Fibroblast of upper back skin (primary cell): ENCODE measurements at regions not wholly inside any gene's neighbourhood (a gene's known extent, or its start where the extent isn't known, plus 50 kb on each side); places are given as distances from the start of the nearest gene placed in this dataset.

Experiments used
- DNase-seq: peaks from one replicate; pipeline ENCODE4 v3.0.0-alpha.2; 2013

DNA sequence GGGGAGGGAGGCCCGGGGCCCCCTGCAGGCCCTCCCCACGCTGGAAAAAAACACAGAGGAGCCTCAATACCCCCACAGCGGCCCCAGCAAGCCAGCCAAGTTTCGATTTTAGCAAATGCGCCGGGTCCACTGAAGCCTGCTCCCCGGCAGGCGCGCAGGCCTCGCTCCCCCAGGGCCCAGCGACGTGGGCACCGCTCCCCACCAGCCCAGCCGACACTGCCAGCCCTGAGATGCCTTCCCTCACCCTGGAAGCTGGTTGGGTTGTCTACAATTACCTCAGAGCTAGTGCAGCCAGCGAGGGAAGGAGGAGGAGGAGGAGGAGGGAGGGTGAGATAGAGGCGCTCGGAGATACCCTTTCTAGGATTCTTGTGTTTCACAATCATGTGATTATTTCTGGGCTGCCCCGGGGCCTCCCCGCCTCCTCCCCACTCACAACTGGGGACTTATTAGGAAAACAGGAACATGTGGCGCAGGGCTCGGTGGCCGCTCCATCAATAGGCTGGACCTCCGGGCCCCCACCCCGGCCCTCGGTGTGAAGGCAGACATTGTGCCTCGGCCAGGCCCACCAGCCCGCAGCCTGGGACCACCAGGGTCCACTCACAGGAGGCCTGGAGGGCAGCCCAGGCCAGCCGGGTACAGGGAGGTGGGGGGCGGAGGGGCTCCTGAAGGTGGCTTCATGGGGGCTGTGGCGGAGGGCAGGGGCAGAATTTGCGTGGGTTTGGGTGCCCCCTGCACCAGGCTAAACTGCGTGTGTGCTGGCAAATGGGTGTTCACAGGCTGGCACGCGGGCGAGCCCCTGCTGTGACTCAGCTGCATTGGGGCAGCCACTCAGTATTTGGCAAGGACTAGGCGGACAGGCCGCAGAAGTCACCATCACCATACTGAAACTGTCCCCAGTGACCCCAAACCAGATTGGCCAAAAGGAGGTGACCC, 109.9 kb downstream of the NCOR2 start:
- DNase-seq, result no peak

DNA sequence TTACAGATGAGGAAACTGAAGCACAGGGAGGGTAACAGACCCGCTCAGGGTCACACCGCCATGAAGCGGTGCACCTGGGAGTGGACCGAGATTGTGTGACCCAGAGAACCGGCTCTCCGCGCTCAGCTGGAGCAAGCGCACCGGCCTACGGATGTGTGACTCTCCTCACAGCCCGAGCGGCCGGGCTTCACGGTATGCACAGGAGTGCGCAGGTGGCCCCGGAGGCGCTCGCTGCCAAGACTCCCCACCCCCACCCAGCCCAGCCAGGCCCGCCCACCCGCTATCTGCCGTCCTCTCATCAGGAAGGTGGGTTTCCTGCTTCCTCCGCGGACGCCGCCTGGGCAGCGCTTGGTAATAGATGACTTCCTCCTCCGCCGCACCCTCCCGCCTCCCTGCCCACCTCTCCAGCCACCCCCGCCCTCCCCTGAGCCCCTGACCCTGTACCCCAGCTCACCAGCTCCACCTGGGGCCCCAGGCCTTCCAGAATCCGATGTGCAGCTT, 110.7 kb downstream of the NCOR2 start:
- DNase-seq, result no peak

DNA sequence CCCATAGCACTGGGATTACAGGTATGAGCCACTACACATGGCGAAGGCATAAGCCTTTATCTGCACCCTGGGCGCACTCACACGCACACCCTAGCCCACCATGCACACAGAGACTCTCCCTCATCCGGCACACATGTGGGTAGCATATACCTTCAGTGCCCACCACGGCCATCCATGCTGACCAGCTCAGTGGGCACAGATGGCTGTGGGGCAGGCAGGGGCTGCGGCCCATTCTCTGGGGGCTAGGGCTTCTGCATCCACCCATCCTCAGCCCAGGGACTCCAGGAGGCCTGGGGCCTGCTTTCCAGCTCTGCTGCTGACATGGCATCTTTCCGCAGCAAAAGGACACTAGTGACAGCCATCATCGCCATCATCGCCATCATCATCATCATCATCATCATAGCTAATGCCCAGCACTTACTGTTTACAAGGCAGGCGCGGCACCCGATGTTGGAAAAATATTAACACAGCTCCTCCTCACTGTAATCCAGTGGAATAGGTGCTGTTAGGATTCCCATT, 111.2 kb downstream of the NCOR2 start:
- no peak for DNase-seq

DNA sequence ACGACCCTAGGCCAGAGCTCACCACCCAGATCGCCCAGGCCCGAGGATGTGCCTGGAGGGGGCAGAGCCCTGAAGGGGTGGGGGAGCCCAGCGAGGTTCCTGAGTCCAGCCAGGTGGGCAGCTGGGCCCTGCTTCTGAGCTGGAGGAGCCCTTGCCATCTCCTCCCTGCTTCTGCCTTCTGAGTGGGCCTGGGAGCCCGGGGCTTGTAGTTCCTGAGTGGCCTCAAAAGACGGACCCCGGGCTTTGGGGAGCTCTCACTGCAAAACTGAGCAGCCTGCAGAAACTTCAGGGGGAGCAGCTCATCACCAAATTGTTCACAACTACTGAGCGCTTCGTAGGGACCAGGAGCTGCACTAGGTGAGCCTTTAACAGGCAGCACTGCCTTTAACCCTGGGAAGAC, 112.1 kb downstream of the NCOR2 start:
- DNase-seq, result no peak

DNA sequence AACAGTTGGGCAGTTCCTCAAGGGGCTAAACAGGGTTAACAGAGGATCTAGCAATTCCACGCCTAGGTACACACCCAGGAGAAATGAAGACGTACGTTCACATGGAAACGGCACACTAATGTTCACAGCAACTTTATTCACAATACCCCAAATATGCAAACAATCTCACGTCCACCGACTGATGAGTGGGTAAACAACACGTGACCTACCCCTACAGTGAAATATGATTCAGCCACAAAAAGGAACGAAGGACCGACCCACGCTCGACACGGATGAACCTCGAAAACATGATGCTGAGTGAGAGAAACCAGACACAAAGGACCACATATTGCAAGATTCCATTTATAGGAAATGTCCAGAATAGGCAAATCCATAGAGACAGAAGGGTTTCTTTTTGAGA, 112.7 kb downstream of the NCOR2 start:
- DNase-seq, result peak; percentile 32

DNA sequence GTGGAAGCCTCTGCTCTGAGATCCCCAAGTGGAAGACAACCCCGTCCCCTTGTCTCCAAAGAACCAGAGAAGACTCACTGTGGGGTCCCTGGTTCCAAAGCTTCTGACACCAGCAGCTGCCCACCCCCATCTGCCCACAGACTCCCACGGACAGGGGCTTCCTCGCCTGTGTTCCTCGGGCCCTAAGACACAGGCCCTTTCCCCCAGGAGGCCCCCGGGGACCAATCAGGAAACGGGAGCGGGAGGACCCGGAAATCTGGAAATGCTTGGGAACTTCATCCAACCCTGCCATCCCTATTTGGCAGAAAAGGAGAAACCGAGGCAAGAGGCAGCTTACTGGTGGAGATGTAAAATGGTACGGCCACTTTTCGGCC, 113.1 kb downstream of the NCOR2 start:
- DNase-seq, result no peak

DNA sequence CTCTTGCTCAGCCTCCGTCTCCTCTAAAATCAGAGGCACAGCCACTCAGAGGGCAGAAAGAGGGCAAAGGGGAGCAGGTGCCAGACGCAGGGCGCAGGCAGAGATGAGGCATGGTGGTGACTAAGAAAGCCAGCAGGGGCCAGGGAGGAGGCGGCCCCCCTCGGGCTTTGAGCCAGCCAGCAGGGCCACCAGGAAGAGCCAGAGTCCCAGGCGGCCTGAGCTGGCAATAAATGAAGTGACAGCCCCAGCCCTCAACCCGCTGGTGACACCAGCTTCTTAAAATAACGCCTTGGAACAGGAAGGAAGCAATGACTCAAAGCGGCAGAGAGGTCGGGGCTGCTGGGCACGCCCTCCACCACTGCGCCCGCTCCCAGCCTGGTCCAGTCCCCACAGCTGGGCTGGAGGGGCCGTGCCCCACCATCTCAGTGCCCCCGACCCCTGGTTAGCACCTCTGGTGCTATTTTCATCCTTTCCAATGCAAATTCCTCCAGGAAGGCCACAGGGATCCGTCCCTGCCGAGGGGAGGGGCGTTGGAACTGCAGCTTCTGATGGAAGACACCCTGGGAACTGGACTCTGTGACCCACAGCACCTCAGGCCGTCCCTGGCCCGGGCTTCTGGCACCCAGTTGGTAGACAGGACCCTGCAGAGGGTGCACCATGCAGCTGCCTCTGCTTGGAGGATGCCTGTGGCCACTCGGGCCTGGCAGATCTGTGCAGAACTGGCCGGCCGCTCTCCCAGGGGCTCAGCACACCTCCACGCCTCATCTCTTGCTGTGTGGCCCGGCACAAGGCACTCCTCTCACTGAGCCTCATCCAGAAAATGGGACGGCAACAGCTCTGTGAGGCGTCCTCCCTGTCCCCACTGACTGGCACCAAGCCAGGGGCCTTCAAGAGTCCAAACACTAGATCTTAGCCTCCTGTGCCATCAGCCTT, 113.7 kb downstream of the NCOR2 start:
- DNase-seq, result peak; percentile 33

DNA sequence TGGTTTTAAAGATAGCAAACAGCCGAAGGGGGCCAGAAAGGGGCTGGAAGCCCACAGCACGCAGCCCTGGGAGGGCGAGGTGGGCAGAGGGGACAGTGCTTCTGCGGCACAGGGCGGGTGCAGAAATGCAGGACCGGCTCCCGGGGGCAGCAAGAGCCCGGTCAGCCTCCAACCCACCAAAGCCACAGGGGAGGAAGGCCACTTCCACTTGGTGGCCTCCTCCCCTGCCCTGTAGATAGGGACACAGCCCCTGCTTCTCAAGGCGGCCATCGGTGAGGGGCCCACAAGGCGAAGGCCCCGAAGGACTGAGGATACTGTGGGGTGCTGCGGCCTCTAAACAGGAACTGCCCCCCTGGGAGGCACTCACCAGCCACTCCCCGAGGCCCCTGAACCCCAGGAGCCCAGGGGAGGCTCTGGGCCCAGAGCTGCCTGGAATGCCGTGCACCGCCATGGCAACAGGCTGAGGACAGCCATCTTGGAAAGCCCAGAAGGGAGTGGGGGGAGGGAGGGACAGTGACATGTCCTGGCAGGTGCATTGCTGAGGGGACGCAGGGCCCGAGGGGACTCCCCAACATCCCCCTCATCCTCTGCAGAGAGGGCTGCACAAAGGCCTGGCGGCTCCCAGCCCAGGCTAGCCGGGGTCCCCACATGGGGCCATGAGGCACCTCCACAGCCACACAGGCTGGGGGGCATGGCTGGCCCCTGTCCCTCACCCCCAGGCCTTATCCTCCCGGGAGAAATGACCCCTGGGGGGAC, 114.7 kb downstream of the NCOR2 start:
- DNase-seq, result no peak

DNA sequence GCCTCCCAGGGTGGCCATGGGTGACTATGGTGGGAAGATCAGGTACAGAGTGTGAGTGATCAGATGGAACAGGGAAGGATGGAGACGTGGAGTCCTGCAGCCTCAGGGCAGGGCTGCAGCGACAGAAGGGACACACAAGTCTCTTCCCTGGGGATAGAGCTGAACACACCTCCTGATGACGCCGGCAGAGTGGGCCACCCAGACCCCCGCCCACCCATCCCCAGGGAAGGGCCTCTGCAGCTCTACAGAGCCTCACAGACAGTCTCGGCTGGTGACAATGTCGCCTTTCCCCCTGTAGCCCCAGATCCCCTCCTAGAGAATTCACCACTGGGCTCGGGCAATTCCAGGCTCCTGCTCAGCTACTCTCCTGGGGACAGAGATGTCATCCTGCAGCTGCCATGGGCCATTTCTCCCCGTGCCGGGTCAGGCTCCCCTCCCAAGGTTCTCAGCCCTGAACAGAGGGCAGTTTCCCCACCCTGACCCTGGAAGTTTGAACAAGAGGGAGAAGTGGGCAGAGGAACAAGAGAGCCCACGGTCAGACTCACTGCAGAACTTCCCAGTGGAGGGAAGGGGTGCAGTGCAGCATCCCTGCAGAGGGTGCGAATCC, 115.7 kb downstream of the NCOR2 start:
- DNase-seq, result no peak

DNA sequence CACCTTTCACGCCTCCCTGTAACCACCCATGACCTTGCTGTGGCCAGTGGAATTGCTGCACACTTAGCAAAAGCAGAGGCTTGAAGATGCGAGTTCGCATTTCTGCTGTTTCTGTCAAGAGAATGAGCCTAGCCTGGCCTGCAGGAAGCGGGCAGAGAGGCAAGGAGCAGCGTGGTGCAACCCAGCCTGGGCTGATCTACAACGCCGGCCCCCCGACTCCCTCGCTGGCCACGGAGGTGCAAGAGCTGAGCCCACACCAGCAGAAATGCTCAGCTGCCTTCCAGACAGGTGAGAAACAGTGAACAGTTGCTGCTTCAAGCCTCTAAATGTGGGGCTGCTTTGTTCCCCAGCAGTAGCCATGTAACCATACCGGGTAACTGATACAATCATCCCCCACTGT, 116.4 kb downstream of the NCOR2 start:
- no peak for DNase-seq

DNA sequence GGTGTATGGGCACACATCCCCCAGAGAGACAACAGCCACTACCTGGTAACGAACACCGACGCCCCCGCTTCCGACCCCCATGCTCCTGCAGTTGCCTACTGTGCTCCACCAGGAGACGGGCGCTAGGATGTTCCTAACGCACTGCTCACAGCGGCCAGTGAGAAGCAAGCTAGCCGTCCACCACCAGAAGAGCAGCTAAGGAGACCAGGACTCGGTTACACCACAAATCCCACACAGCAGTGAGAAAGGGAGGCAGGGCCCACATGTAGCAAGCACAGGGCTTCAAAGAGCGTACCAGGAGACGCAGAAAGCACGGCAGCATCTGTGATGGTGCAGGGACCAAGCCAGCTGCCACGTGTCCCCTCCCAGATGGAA, 117.0 kb downstream of the NCOR2 start:
- DNase-seq, result no peak

DNA sequence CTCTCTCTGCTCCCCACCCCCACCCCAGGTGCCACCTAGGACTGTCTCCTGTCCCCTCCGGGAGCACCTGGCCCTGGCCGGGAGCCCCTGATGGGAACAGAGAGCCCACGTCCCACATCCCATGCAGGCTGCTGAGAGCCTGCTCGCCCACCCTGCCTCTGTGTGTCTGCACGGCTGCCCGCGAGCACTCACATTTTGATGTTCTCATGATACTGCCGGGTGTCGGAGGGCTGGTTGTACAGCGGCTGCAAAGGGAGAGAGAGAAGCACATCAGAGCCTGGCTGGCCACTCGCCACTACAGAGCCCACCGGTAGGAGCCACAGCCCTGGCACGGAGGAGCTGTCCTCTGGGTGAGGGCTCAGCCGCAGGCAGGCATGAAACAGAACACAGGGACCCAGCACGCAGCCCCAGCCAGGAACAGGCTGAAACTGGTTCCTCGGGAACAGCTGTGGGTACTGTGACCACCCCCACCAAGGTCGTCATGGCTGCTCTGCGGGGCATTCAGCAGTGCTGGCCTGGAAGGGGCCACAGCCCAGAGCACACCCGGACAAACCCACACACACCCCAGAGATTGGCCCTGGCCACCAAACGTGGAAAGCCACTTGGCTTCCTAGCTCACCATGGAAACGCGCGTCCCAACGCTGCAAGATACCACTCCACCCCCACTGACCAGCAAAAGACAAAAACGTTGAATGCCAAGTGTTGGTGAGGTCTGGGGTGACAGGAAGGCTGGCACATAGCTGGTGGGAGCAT, 117.6 kb downstream of the NCOR2 start:
- DNase-seq, result no peak

DNA sequence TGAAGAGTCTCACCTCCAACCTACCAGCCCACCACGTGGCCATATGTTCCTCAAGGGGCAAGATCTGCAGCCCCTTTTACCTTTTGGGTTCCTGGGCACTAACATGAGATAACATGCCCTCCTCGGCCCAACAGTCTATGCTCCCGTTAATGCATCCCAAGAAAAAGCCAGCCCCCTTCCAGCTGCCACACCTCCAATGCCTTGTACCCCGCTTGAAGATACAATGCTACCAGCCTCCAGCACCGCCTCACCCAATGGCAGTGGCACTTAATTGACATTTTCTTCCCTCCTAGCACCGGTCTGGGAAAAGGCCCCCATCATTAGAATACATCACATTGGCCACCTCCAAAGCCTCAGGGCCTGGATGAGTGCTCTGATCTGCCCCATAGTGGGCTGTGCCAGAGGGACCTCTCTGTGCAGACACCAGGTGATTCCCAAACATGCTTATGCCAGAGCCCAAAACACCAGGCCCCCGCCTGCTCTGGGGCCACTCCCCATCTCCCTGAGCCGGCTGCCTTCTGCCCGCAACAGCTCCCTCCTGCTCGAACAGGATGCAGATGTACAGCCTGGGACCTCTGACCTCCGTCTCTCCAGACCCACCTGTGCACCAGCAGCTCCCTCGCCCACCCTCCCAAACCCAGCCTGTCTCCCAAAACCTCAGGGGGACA, 118.3 kb downstream of the NCOR2 start:
- DNase-seq, result no peak

DNA sequence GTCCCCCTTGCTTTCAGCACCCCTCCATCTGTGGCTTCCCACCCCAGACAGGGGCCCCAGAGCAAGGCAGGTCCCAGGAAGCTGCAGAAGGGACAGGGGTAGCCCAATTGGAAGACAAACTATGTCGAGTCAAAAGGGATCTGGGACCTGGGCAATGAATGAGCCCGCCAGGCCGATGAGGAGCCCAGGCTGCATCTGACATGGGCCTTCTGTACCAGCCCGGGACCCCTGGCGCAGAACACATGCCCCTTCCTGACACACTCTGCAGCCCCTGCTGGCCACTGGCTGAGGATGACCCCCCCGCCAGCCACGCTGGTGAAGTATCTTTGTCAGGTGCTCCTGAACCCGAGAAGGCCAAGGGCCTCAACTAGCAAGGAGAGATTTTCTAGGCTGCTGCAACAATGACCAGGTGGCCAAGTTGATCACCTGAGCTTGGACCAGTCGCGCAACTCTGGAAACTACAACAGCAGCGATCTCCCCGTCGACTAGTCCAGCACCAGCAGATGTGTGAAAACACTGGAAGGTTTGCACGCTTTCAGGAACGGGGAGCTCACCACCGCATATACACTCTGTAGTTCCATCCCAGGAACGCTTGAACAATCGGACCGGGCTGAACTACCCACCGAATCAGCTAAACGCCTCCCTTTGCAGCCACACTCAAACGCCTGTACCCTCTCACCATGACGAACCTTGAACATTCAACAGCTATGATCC, 119.0 kb downstream of the NCOR2 start:
- no peak for DNase-seq

DNA sequence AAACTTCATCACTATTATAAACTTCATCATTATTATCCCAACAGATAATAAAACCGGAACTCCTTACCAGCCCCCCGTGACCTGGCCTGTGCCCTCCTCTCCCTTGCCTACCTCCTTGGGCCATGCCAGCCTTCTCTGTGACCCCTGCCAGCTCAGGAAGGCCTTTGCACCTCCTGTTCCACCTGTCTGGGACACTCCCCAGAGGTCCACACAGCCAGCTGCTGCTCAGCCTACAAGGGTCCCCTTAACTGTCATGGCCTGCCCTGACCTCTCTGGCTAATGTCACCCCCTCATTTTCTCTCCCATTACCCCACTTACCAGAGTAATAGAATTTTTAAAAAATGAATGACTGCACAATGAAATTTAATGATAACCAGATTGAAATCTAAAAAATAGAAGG, 121.0 kb downstream of the NCOR2 start:
- DNase-seq, result no peak

DNA sequence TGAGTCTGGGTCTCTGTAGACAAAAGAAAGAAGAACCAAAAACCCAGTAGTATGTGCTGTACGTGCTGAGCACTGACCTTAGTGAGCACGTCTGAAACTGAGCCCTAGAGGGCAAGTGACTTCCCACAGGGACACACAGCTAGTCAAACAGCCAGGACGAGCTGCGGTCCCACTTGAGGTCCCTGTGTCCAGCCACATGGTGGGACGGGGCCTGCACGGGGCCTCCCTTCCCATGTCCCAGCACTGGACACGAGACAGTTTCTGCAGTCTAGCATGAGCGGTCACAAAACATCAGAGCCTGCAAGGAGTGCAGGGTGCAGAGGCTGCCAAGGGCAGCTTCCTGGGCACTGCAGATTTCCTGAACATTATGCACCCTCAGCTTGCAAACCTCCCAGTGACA, 121.6 kb downstream of the NCOR2 start:
- DNase-seq, result no peak

DNA sequence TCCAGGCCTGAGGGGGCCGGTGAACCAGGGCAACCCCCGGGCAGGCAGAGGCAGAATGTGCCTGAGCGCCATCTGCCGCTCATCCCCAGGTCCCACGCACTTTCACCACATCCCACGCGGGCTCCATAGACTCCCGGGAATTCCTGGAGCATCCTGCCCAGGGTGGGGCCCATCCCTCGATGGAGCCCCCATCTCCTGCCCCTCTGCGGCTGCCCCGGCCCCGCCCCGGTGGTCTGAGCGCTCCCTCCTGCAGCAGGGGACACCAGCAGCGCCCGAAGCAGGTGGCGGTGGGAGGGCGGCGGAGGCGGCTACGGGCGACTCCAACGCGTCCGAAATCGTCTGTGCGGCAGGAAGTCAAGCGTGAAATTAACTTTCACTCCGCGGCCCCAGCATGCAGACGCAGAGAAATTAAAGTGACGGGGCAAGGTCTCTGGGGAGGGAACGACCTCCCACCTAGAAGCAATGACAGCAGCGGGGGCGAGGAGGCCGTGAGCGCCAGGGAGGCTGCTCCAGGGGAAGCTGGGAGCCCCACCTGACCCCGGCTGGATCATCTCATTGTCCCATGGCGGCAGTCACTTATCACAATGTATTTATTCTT, 122.2 kb downstream of the NCOR2 start:
- DNase-seq, result no peak

DNA sequence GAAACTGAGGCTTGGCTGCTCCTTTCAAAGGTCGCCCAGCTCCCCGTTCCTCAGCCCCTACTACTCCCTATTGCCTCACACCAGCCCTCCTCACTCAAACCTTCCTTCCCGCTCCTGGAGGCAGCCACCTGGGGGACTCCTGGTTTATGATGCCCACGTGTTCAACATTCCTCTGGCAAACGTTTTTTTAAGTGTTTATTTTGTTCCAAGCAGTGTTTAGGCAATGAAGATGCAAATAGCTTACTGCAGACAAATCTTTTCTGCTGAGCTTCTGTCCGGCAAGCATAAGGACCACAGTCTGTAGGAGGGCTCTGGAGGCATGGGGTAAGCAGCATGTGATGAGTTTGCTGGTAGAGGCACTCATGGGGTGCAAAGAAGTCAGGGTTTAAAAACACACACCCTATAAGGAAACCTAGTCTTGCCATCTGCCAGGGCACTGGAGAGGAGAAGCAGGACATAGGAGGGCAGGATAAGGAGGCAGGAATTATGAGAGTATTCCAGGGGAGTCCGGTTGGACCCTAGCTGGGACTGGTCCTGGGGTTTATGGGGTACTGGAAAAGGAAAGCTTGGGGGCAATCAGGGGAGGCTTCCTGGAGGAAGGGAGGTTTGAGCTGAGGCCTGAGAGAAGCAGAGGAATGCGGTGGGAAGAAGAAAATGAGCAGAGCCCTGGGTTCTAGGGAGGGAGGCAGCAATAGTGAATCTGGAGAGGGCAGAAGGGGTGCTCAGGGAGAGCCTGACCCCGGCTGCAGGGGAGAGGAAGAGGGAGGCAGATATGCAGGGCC, 123.3 kb downstream of the NCOR2 start:
- no peak for DNase-seq
